ENCODE measurements at regions not wholly inside any gene's neighbourhood (a gene's known extent, or its start where the extent isn't known, plus 50 kb on each side); places are given as distances from the start of the nearest gene placed in this dataset.
"Not testable (repeated sequence)": the region's sequence is repeated elsewhere in the genome, so short reads cannot be mapped to it uniquely, and the experiment has no call there.

GRCh38 chr1:67611846-67612245 lies 73.2 kb upstream of the GADD45A start:
- intact Hi-C loops (cut with DNase I), result no loop called here
- Histone ChIP-seq H3K4me1 (ENCODE audit: control insufficient read depth in 2 of 3, insufficient read depth in 2 of 3, low read depth in 1 of 3, low read length in 3 of 3) (peaks cover 4 to 41% (median 25%) of the 10 kb centered on the region in 3 donors), H3K9me3 (ENCODE audit: control insufficient read depth in 2 of 3, insufficient read depth in 1 of 3, low read length in 3 of 3) (no peaks in the 10 kb centered on the region), H3K27me3 (ENCODE audit: control insufficient read depth, insufficient read depth, low read length) (no peaks in the 10 kb centered on the region), H3K27ac (ENCODE audit: low read depth in 2 of 2, low read length in 2 of 2) (no peak overlapping the region), H3K36me3 (ENCODE audit: control insufficient read depth in 2 of 3, insufficient read depth in 3 of 3, low read length in 3 of 3) (no peaks in the 10 kb centered on the region), H3K4me3 (ENCODE audit: low read length in 3 of 3) (no peak overlapping the region), H3K9ac (ENCODE audit: low read length in 3 of 3) (no peak overlapping the region)
- DNase-seq (no peak), FAIRE-seq (no peak)
- no peak for TF ChIP-seq CTCF (IDR thresholded peaks at IDR 0.05; ENCODE audit: borderline replicate concordance, extremely low read depth, insufficient read depth)

GRCh38 chr1:67612788-67613241 lies 72.2 kb upstream of the GADD45A start:
- DNase-seq (peak in 2 of 5 donors; percentile 49 to 87), FAIRE-seq (no peak)
- no peaks in the 10 kb centered on the region for H3K36me3 ChIP-seq (ENCODE audit: control insufficient read depth in 2 of 3, insufficient read depth in 3 of 3, low read length in 3 of 3)
- intact Hi-C loops (cut with DNase I), result no loop called here
- no peak overlapping the region for H3K27ac ChIP-seq (ENCODE audit: low read depth in 2 of 2, low read length in 2 of 2)
- TF ChIP-seq CTCF (IDR thresholded peaks at IDR 0.05; ENCODE audit: borderline replicate concordance, extremely low read depth, insufficient read depth), result no peak
- H3K27me3 ChIP-seq (ENCODE audit: control insufficient read depth, insufficient read depth, low read length), result no peaks in the 10 kb centered on the region
- no peaks in the 10 kb centered on the region for H3K9me3 ChIP-seq (ENCODE audit: control insufficient read depth in 2 of 3, insufficient read depth in 1 of 3, low read length in 3 of 3)
- no peak overlapping the region for H3K4me3 ChIP-seq (ENCODE audit: low read length in 3 of 3)
- H3K9ac ChIP-seq (ENCODE audit: low read length in 3 of 3), result no peak overlapping the region
- H3K4me1 ChIP-seq (ENCODE audit: control insufficient read depth in 2 of 3, insufficient read depth in 2 of 3, low read depth in 1 of 3, low read length in 3 of 3), result peaks cover 4 to 38% (median 21%) of the 10 kb centered on the region in 3 donors

- H3K4me3 ChIP-seq (ENCODE audit: low read length in 3 of 3); H3K27ac ChIP-seq (ENCODE audit: low read depth in 2 of 2, low read length in 2 of 2); FAIRE-seq; H3K9me3 ChIP-seq (ENCODE audit: control insufficient read depth in 2 of 3, insufficient read depth in 1 of 3, low read length in 3 of 3); H3K27me3 ChIP-seq (ENCODE audit: control insufficient read depth, insufficient read depth, low read length); H3K36me3 ChIP-seq (ENCODE audit: control insufficient read depth in 2 of 3, insufficient read depth in 3 of 3, low read length in 3 of 3); intact Hi-C loops (cut with DNase I); DNase-seq; H3K9ac ChIP-seq (ENCODE audit: low read length in 3 of 3): not testable (repeated sequence)
- peaks cover 4 to 35% (median 22%) of the 10 kb centered on the region in 3 donors for H3K4me1 ChIP-seq (ENCODE audit: control insufficient read depth in 2 of 3, insufficient read depth in 2 of 3, low read depth in 1 of 3, low read length in 3 of 3)
Observed at GRCh38 chr1:67613479-67613878, 71.5 kb upstream of the GADD45A start.

- Histone ChIP-seq H3K4me1 (ENCODE audit: control insufficient read depth in 2 of 3, insufficient read depth in 2 of 3, low read depth in 1 of 3, low read length in 3 of 3) (peaks cover 4 to 30% (median 16%) of the 10 kb centered on the region in 3 donors), H3K9ac (ENCODE audit: low read length in 3 of 3) (no peak overlapping the region), H3K27me3 (ENCODE audit: control insufficient read depth, insufficient read depth, low read length) (no peaks in the 10 kb centered on the region), H3K4me3 (ENCODE audit: low read length in 3 of 3) (no peak overlapping the region), H3K27ac (ENCODE audit: low read depth in 2 of 2, low read length in 2 of 2) (no peak overlapping the region), H3K9me3 (ENCODE audit: control insufficient read depth in 2 of 3, insufficient read depth in 1 of 3, low read length in 3 of 3) (no peaks in the 10 kb centered on the region), H3K36me3 (ENCODE audit: control insufficient read depth in 2 of 3, insufficient read depth in 3 of 3, low read length in 3 of 3) (no peaks in the 10 kb centered on the region)
- intact Hi-C loops (cut with DNase I), result no loop called here
- FAIRE-seq (no peak), DNase-seq (no peak)
- TF ChIP-seq CTCF (IDR thresholded peaks at IDR 0.05; ENCODE audit: borderline replicate concordance, extremely low read depth, insufficient read depth), result no peak
Observed at GRCh38 chr1:67614511-67614934, 70.5 kb upstream of the GADD45A start.

All from kidney (tissue), 13 donors.